ENCODE measurements at regions not wholly inside any gene's neighbourhood (a gene's known extent, or its start where the extent isn't known, plus 50 kb on each side); places are given as distances from the start of the nearest gene placed in this dataset.

DNA sequence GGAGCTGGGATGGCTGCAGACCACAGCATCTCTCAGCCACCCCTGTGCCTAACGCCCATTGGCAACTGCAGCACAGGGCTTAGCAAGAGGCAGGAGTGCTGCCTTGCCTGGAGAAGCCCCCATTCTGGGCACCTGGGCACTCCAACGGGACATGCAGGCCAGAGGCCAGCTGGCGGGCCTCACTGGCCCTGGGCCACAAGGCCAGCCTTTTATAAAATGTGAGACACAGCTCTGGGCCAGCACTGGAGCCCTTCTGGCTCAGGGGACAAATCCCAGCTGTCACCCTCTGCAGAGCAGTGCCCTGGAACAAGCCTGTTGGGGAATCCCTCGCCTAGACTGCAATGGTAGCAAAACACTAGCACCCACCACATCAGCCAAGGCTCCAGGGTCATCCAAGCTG, 171.8 kb downstream of the WSCD1 start:
- Mint-ChIP-seq H3K9me3 (no peaks in the 10 kb centered on the region), H3K36me3 (ENCODE audit: low read depth) (no peaks in the 10 kb centered on the region), H3K4me1 (no peaks in the 10 kb centered on the region), H3K4me3 (no peak overlapping the region), H3K27me3 (peaks cover 10% of the 10 kb centered on the region), H3K27ac (no peak overlapping the region)
- no peak for DNase-seq
- POLR2A ChIA-PET = no interaction called here
- CTCF ChIA-PET = no interaction called here

DNA sequence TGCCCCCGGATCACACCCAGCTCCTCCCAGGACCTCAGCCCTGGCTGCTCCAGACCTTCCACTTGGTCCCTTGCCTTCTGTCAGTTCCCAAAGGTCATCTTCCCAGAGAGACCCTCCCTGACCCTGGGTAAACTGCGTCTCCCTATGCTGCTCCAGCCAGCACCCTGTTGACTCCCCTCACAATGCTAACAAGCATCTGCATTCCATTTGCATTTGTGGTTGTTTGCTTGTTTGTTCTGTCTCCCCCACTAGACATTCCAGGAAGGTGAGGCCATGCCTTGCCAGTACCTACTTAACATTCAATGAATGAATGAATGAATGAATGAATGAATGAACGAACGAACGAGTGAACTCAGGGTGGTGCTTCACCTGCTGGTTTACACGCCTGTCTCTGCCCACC, 171.2 kb downstream of the WSCD1 start:
- POLR2A ChIA-PET = no interaction called here
- H3K27me3 Mint-ChIP-seq = peaks cover 12% of the 10 kb centered on the region

DNA sequence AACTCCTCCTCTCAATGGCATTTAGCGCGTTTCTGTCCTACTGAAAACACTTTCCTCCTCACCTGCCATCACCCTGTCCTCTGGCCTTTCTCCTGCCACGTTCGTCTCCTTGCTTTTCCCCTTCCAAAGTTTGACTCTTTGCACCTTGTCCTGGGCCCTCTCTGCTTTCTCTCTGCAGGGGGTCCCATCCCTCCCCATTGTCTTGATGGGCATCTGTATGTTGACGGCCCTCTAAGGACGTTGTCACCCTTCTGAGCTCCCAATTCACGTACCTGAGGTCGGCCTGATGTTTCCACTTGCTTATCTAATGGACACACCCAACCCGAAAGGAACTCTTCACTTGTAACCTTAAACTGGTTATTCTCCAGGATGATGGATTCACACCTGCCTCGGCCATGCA, 170.4 kb downstream of the WSCD1 start:
- H3K9me3 Mint-ChIP-seq = no peaks in the 10 kb centered on the region
- no peaks in the 10 kb centered on the region for H3K4me1 Mint-ChIP-seq
- DNase-seq = no peak
- no peaks in the 10 kb centered on the region for H3K36me3 Mint-ChIP-seq (ENCODE audit: low read depth)
- H3K27ac Mint-ChIP-seq = no peak overlapping the region
- CTCF ChIA-PET = no interaction called here
- peaks cover 12% of the 10 kb centered on the region for H3K27me3 Mint-ChIP-seq
- no peak overlapping the region for H3K4me3 Mint-ChIP-seq
- POLR2A ChIA-PET = no interaction called here

More for the DNA sequence above, 171.2 kb downstream of the WSCD1 start:
- no peaks in the 10 kb centered on the region for H3K4me1 Mint-ChIP-seq
- DNase-seq = no peak
- H3K27ac Mint-ChIP-seq = no peak overlapping the region
- H3K9me3 Mint-ChIP-seq = no peaks in the 10 kb centered on the region
- H3K4me3 Mint-ChIP-seq = no peak overlapping the region
- CTCF ChIA-PET = no interaction called here
- no peaks in the 10 kb centered on the region for H3K36me3 Mint-ChIP-seq (ENCODE audit: low read depth)

DNA sequence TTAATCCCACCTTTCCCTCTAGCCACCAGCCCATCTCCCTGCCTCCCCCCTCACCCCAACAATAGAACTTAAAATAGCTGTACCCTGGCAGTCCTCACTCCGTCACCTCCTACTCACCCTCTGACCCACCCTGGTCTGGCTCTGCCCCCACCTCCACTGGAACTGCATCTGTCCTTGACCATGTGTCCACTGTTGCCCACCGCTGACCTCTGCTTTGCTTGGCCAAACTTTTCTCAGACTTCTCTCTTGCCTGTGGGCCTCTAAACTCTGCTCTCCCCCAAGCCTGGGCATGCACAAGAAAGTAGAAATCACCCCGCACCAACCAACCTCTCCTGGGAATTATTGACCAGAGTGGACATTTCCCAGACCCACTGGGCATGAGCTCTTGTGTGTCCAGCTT, 169.8 kb downstream of the WSCD1 start:
- Mint-ChIP-seq H3K4me1 (no peaks in the 10 kb centered on the region), H3K36me3 (ENCODE audit: low read depth) (no peaks in the 10 kb centered on the region), H3K4me3 (no peak overlapping the region), H3K27me3 (peaks cover 12% of the 10 kb centered on the region), H3K9me3 (no peaks in the 10 kb centered on the region), H3K27ac (no peak overlapping the region)
- ChIA-PET CTCF (no interaction called here), POLR2A (no interaction called here)
- no peak for DNase-seq

DNA sequence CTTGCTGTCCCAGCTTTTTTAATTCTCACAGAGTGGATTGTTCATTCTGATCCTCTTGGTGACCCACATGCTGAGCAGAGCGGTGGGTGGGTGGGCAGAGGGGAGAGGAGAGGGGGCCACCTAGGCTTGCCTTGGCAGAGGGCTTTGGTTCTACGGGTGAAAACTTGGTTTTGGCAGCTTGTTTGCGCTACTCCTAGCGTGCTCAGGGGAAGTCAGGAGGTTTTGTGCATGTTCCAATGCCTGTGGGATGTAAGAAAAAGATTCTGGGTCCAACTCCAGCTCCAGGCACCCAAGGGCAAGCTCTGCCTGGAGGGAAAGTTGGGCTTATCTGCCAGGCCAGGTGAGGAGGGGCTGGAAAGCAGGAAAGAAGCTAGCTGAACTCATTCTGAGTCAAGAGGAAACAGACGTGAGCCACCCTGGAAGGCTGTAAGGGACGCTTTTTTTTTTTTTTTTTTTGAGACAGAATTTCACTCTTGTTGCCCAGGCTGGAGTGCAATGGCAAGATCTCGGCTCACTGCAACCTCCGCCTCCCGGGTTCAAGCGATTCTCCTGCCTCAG, 169.1 kb downstream of the WSCD1 start:
- no peak overlapping the region for H3K4me3 Mint-ChIP-seq
- ChIA-PET POLR2A (no interaction called here), CTCF (no interaction called here)
- H3K9me3 Mint-ChIP-seq = no peaks in the 10 kb centered on the region
- H3K27me3 Mint-ChIP-seq = peaks cover 12% of the 10 kb centered on the region
- H3K4me1 Mint-ChIP-seq = no peaks in the 10 kb centered on the region
- H3K27ac Mint-ChIP-seq = no peak overlapping the region
- no peak for DNase-seq
- no peaks in the 10 kb centered on the region for H3K36me3 Mint-ChIP-seq (ENCODE audit: low read depth)

DNA sequence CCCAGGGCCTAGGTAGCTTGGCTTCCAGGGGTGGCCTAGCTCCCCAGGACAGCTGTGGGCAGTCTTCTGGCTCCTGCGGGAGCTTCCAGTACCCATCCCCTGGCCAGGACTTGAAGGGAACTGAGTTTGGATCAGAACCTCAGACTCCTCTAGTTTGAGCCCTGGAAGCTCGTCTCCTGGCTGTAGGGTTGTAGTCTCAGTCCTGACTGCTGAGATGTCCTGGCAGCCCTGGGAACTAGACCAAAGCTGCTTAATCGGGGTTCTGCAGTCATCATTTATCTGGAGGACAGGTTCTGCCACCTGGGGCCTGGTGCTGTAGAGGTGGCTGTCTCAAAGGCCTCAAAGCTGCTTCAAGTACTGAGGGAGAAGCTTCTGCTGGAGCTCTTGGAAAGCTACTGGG, 163.7 kb downstream of the WSCD1 start:
- no peak for DNase-seq
- Mint-ChIP-seq H3K27me3 (peaks cover 5% of the 10 kb centered on the region), H3K27ac (no peak overlapping the region), H3K36me3 (ENCODE audit: low read depth) (no peaks in the 10 kb centered on the region), H3K4me3 (no peak overlapping the region), H3K9me3 (no peaks in the 10 kb centered on the region), H3K4me1 (no peaks in the 10 kb centered on the region)
- ChIA-PET CTCF (no interaction called here), POLR2A (no interaction called here)

DNA sequence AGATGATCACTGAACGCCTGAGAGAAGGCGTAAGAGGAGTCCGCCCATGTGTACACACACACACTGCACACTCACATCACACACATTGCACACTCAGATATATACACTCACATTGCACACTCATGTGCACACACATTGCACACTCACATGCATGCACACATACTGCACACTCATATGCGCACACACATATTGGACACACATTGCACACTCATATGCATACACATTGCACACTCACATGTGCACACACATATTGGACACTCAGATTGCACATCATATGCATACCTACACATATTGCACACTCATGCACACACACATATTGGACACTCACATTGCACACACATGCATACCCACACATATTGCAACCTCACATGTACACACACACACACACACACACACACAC, 163.2 kb downstream of the WSCD1 start:
- Mint-ChIP-seq H3K4me1 (no peaks in the 10 kb centered on the region), H3K36me3 (ENCODE audit: low read depth) (no peaks in the 10 kb centered on the region), H3K27ac (no peak overlapping the region), H3K9me3 (no peaks in the 10 kb centered on the region), H3K27me3 (peaks cover 5% of the 10 kb centered on the region), H3K4me3 (no peak overlapping the region)
- ChIA-PET CTCF (interaction anchor here (0.5 kb wide), 1 partner anchor 53 kb away, joined by 3 read pairs; no protein-coding TSS in a partner anchor), POLR2A (no interaction called here)
- DNase-seq = no peak

DNA sequence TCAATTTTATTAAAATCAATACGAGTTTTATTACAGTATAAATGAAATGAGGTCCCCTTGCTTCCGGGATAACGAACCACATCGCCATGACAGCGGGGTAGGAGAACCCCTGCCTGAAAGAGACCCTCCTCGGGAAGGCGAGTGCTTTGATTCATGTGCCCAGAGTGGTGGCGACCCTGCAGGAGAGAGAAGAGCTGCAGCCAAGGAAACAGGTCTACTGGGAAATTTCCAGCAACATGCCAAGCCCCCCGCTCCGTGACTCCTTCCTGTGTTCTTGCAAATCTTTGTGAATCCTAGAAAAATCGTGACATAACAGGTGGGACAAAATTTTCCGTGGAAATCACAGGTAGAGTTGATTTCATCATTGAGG, 162.5 kb downstream of the WSCD1 start:
- peaks cover 2% of the 10 kb centered on the region for H3K27me3 Mint-ChIP-seq
- no peak overlapping the region for H3K4me3 Mint-ChIP-seq
- ChIA-PET CTCF (no interaction called here), POLR2A (no interaction called here)
- H3K27ac Mint-ChIP-seq = no peak overlapping the region
- no peaks in the 10 kb centered on the region for H3K36me3 Mint-ChIP-seq (ENCODE audit: low read depth)
- no peaks in the 10 kb centered on the region for H3K9me3 Mint-ChIP-seq
- DNase-seq = no peak
- H3K4me1 Mint-ChIP-seq = no peaks in the 10 kb centered on the region

DNA sequence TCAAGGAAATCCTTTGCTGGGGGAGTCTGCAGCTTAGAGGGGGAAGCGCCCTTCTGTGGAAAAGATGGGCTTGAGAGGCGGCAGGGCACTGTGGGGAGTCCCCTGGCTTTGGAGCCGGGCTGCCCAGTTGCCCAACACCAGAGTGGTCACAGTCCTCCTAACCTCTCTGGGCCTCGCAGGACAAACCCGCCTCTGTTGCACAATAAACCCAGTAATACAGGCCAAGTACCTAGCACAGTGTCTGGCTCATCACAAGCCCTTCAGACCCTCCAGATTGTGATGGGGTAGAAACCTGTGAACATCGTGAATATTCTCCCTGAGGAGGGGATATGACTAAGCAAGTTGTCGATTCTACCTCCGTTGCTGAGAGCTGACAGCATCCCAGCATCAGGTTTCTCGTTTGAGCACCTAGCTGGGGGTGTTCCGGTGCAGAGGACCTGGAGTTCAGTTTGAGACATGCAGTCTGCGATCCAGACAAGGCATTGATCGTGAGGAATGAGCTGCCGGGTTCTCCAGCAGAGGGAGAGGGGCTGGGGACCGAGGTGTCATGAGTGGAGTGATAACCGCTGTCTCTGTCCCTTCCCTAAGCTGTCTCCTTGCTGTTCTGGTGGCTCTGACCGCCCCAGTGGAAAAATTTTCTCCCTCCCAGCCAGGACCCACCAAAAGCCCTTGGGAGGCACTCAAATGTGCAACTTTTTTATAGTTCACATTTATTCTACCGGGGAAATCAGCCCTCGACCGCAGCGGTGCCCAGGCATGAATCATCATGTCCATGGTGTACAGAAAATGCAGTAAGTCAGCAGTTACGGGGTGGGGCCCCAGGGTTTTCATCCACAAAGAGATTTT, 161.9 kb downstream of the WSCD1 start:
- Mint-ChIP-seq H3K4me1 (no peaks in the 10 kb centered on the region), H3K9me3 (no peaks in the 10 kb centered on the region), H3K27me3 (peaks cover 2% of the 10 kb centered on the region), H3K4me3 (no peak overlapping the region), H3K36me3 (ENCODE audit: low read depth) (no peaks in the 10 kb centered on the region), H3K27ac (no peak overlapping the region)
- ChIA-PET CTCF (no interaction called here), POLR2A (no interaction called here)
- DNase-seq = no peak

DNA sequence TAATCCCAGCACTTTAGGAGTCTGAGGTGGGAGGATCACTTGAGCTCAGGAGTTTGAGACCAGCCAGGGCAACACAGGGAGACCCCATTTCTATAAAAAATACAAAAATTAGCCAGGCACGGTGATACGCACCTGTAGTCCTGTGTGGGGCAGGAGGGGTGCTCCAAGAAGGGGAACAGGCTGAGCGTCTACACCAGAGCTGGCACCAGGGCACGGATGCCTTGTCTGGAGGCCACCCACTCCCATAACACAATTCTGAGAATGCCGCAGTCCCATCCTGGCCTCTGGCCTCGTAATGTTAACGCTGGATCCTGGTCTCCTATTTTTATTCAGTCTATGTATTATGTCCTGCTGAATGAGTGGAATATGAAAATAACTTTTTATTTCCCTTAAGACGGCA, 161.3 kb downstream of the WSCD1 start:
- Mint-ChIP-seq H3K4me1 (no peaks in the 10 kb centered on the region), H3K9me3 (no peaks in the 10 kb centered on the region), H3K27ac (no peak overlapping the region), H3K4me3 (no peak overlapping the region), H3K27me3 (no peaks in the 10 kb centered on the region), H3K36me3 (ENCODE audit: low read depth) (no peaks in the 10 kb centered on the region)
- ChIA-PET POLR2A (no interaction called here), CTCF (no interaction called here)
- no peak for DNase-seq

DNA sequence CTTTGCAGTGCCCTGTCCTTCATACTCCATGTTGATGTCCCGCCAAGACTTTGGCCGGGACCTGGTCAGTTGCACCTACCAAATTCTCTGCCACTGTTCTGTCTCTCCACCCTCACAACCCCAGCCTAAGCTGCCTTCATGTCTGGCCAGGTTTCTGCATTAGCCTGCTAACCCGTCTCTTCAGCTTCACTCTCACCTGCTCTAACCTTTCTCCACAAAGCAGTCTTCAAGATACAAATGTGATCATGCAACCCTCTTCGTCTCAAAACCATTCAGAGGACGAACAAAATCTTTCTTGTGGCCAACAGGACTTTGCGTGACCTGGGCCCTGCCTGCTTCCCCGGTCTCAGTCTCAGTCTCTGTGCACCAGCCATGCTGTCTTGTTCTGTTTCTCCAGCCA, 148.2 kb downstream of the WSCD1 start:
- Mint-ChIP-seq H3K27me3 (peaks cover 19% of the 10 kb centered on the region), H3K4me3 (no peak overlapping the region), H3K9me3 (peaks cover 8% of the 10 kb centered on the region), H3K36me3 (ENCODE audit: low read depth) (no peaks in the 10 kb centered on the region), H3K4me1 (peaks cover 5% of the 10 kb centered on the region), H3K27ac (no peak overlapping the region)
- POLR2A ChIA-PET = no interaction called here
- CTCF ChIA-PET = no interaction called here
- no peak for DNase-seq

DNA sequence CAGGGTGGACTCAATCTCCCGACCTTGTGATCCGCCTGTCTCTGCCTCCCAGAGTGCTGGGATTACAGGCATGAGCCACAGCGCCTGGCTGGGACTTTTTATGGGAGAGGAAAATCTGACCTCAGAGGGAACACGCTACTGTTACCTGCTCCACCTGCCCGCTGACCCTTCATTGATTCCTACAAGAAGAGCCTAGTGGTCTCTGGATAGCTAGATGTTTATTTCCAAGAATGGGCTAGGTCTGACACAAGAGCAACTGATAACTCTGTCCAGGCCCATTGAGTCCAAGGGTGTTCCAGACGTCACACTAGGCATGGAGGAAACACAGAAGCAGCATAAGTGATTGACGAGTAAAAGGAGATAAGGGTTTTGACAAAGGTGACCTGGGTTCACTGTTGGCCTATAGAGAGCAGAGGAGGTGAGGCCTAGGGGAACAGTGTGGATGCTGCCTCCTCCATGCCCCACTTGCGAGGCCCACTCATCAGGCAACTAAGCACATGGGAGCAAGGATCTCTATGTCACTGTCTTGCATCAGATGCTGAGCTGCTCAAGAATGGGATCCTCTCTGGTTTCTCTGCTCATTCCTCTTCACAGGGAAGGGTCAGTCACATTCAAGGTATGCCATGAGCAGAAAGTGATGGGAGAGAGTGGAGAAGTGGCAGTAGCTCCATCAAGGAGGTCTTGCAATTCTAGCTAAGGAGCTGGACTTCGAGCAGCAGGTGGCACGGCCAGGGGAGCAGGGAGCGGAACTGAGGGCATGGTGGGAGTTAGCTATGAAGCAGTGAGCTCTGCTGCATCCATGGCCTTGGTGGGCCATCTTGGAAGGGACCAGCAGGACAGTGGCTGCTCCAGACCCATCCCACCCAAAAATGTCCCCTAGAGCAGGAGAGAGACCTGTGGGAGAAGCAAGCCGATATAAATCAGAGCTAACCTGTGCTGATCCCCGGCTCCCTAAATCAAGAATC, 145.2 kb downstream of the WSCD1 start:
- no peaks in the 10 kb centered on the region for H3K9me3 Mint-ChIP-seq
- DNase-seq = no peak
- H3K27me3 Mint-ChIP-seq = peaks cover 9% of the 10 kb centered on the region
- H3K4me1 Mint-ChIP-seq = no peaks in the 10 kb centered on the region
- H3K36me3 Mint-ChIP-seq (ENCODE audit: low read depth) = no peaks in the 10 kb centered on the region
- CTCF ChIA-PET = no interaction called here
- H3K4me3 Mint-ChIP-seq = no peak overlapping the region
- H3K27ac Mint-ChIP-seq = no peak overlapping the region
- POLR2A ChIA-PET = no interaction called here

DNA sequence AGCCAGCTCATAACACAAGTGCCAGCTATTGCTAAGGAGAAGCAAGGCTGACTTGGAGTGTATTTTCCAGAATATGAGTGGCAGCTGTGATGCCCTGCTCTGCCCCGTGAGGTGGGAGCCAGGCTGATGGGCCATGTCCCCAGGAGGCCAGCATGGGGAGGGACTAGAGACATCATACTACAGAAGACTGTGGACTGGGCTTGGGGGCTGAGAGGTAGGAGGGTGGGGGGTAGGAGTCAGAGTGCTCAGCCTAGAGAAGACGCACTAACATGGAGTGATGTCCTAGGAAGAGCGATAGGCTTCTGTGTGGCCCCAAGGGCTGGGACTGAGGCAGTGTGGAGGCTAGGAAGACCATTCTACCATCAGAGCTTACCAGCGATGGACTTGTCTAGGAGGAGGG, 143.7 kb downstream of the WSCD1 start:
- CTCF ChIA-PET = no interaction called here
- no peaks in the 10 kb centered on the region for H3K9me3 Mint-ChIP-seq

More for the DNA sequence above, 143.7 kb downstream of the WSCD1 start:
- POLR2A ChIA-PET = no interaction called here
- Mint-ChIP-seq H3K27me3 (peaks cover 12% of the 10 kb centered on the region), H3K36me3 (ENCODE audit: low read depth) (no peaks in the 10 kb centered on the region), H3K4me3 (no peak overlapping the region), H3K4me1 (no peaks in the 10 kb centered on the region), H3K27ac (no peak overlapping the region)
- DNase-seq = no peak
